BJ (cell line): ENCODE measurements at regions not wholly inside any gene's neighbourhood (a gene's known extent, or its start where the extent isn't known, plus 50 kb on each side); places are given as distances from the start of the nearest gene placed in this dataset.

Experiments used
- CTCF ChIA-PET: fragments of 350-600 bp; formaldehyde crosslinking; extraction: SDS; loops from one replicate; lab custom pipeline; 2021; ENCODE audit warnings: antibody characterized with exemption, inconsistent platforms; lab: Yijun Ruan, JAX
- POLR2A ChIA-PET: fragments of 300-600 bp; sonication (Branson Sonifier 250); formaldehyde crosslinking; extraction: SDS; loops from one replicate; lab custom pipeline; 2021; ENCODE audit warnings: antibody characterized with exemption; lab: Charles Lee
- DNase-seq: peaks from one replicate; pipeline ENCODE4 v3.0.0-alpha.2; 2011; ENCODE audit warnings: low read depth
- H3K27me3 ChIP-seq: 2 replicates; pipeline ENCODE4 v1.6.0; 2011; ENCODE audit warnings: low read length; ENCODE audit not compliant: control insufficient read depth, insufficient read depth
- H3K36me3 ChIP-seq: 2 replicates; pipeline ENCODE4 v1.5.1; 2011; ENCODE audit warnings: low read length; ENCODE audit not compliant: control insufficient read depth, insufficient read depth
- H3K4me3 ChIP-seq: 2 replicates; pipeline ENCODE4 v1.5.1; 2011; ENCODE audit warnings: low read depth, mild to moderate bottlenecking, control low read depth, low read length
- CTCF ChIP-seq: IDR thresholded peaks from 2 replicates; pipeline ENCODE4 v1.5.1; 2011; ENCODE audit warnings: low read depth, mild to moderate bottlenecking, control low read depth, inconsistent platforms, low read length, moderate library complexity; ENCODE audit not compliant: insufficient read depth

GRCh38 chr2:186058614-186059013 is 320.0 kb downstream of the FSIP2 start:
- TF ChIP-seq CTCF, result no peak
- no peak for DNase-seq
- POLR2A ChIA-PET, result no interaction called here

DNA sequence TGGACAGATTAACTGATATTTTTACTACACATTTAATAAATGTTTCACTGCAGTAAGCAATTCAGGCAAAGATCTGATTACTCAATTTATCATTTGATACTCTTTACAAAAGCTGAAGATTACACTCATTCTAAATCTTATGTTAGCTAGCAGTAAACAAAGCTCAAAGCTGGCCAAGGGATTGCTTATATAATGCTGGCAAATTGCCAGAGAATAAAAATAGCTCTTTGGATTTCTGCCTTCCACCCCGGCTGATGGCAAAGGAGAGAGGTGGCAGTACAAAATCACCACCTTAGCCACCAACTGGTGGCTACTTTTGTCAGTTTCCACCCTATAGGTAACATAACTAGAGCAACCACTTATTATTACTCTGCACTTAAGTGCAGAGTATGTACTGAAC is 320.5 kb downstream of the FSIP2 start:
- Histone ChIP-seq H3K4me3 (no peak overlapping the region), H3K27me3 (no peaks in the 10 kb centered on the region), H3K36me3 (no peaks in the 10 kb centered on the region)
- no peak for DNase-seq
- POLR2A ChIA-PET, result no interaction called here
- CTCF ChIA-PET, result no interaction called here
- TF ChIP-seq CTCF, result no peak

More at GRCh38 chr2:186058614-186059013, 320.0 kb downstream of the FSIP2 start:
- Histone ChIP-seq H3K36me3 (no peaks in the 10 kb centered on the region), H3K27me3 (no peaks in the 10 kb centered on the region), H3K4me3 (no peak overlapping the region)
- CTCF ChIA-PET, result no interaction called here

- ChIA-PET CTCF (no interaction called here), POLR2A (no interaction called here)
- TF ChIP-seq CTCF, result no peak
- no peak for DNase-seq
- no peak overlapping the region for H3K4me3 ChIP-seq
- H3K27me3 ChIP-seq, result no peaks in the 10 kb centered on the region
- no peaks in the 10 kb centered on the region for H3K36me3 ChIP-seq
Measured at GRCh38 chr2:186060744-186061440, 322.3 kb downstream of the FSIP2 start.

GRCh38 chr2:186064507-186064906 is 325.9 kb downstream of the FSIP2 start:
- POLR2A ChIA-PET, result no interaction called here
- Histone ChIP-seq H3K36me3 (no peaks in the 10 kb centered on the region), H3K4me3 (no peak overlapping the region), H3K27me3 (no peaks in the 10 kb centered on the region)
- no peak for TF ChIP-seq CTCF
- CTCF ChIA-PET, result no interaction called here
- DNase-seq, result no peak

DNA sequence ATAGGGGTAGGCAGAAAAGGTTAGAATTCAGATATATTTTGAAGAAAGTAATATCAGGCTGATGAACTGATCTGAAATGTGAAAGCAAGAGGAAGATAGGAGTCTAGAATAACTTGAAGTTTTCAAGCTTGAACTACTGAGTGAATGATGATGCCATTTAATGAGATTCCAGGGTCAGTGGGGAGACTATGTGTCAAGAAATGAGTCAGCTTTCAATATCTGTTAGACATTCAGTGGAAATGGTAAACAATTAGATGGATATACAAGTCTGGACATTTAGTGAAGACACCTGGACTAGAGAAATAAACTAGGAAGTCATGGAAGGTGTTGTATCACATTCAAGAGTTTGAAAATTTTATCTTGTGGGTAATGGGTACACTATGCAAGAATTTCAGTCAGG is 326.9 kb downstream of the FSIP2 start:
- Histone ChIP-seq H3K4me3 (no peak overlapping the region), H3K36me3 (no peaks in the 10 kb centered on the region), H3K27me3 (no peaks in the 10 kb centered on the region)
- no peak for TF ChIP-seq CTCF
- POLR2A ChIA-PET, result no interaction called here
- CTCF ChIA-PET, result no interaction called here
- DNase-seq, result no peak
